IMR-90 (cell line): ENCODE measurements at regions not wholly inside any gene's neighbourhood (a gene's known extent, or its start where the extent isn't known, plus 50 kb on each side); places are given as distances from the start of the nearest gene placed in this dataset.

ENCODE experiments used
- ATAC-seq: fragments of 200-7000 bp; cut with Tn5 transposase; 2 replicates; pipeline ENCODE4 v1.9.1; 2020; ENCODE audit warnings: low read depth, mild to moderate bottlenecking, moderate library complexity
- BruUV-seq: library from RNA; stranded (reverse); fragments of 400-500 nt; replicated peaks from 2 replicates; lab custom pipeline; 2021; lab: Mats Ljungman, UMichigan
- CTCF ChIA-PET: fragments of 300-600 bp; formaldehyde crosslinking; extraction: SDS; loops from one replicate; lab custom pipeline; 2021; ENCODE audit warnings: antibody characterized with exemption; lab: Yijun Ruan, JAX
- POLR2A ChIA-PET: fragments of 300-600 bp; sonication (Branson Sonifier 250); formaldehyde crosslinking; loops from one replicate; lab custom pipeline; 2022; ENCODE audit warnings: antibody characterized with exemption; ENCODE audit not compliant: unreplicated experiment; lab: Charles Lee
- DNase-seq: peaks from one replicate; pipeline ENCODE4 v3.0.0; 2013
- H2AFZ ChIP-seq: replicated peaks from 2 replicates; pipeline ENCODE3; 2013; ENCODE audit warnings: low read length, mild to moderate bottlenecking; ENCODE audit not compliant: poor library complexity
- H2AK5ac ChIP-seq: 2 replicates; pipeline ENCODE4 v1.6.1; 2013; ENCODE audit warnings: low read depth, low read length, inconsistent platforms
- H2AK9ac ChIP-seq: replicated peaks from 2 replicates; pipeline ENCODE3; 2013; ENCODE audit warnings: mild to moderate bottlenecking, low read depth, low read length, moderate library complexity; ENCODE audit not compliant: poor library complexity
- H2BK120ac ChIP-seq: 2 replicates; pipeline ENCODE4 v1.6.1; 2013; ENCODE audit warnings: low read depth, low read length, inconsistent platforms
- H2BK15ac ChIP-seq: 3 replicates; pipeline ENCODE4 v1.6.1; 2013; ENCODE audit warnings: low read depth, low read length, inconsistent platforms
- H2BK20ac ChIP-seq: 2 replicates; pipeline ENCODE4 v1.6.1; 2013; ENCODE audit warnings: low read depth, mild to moderate bottlenecking, inconsistent platforms, low read length, moderate library complexity
- H2BK5ac ChIP-seq: 2 replicates; pipeline ENCODE4 v1.6.1; 2013; ENCODE audit warnings: mild to moderate bottlenecking, low read depth, low read length, inconsistent platforms; ENCODE audit not compliant: poor library complexity, severe bottlenecking
- H3K14ac ChIP-seq: replicated peaks from 2 replicates; pipeline ENCODE4 v1.6.1; 2013; ENCODE audit warnings: low read depth, low read length, inconsistent platforms
- H3K18ac ChIP-seq: 2 replicates; pipeline ENCODE4 v1.6.1; 2013; ENCODE audit warnings: low read depth, low read length, control low read depth
- H3K23ac ChIP-seq: 2 replicates; pipeline ENCODE4 v1.6.1; 2013; ENCODE audit warnings: low read depth, low read length, inconsistent platforms
- H3K27ac ChIP-seq: 2 replicates; pipeline ENCODE4 v1.5.1; 2013; ENCODE audit warnings: mild to moderate bottlenecking, control low read depth, low read length; ENCODE audit not compliant: insufficient read depth
- H3K27me3 ChIP-seq: 2 replicates; pipeline ENCODE4 v1.6.1; 2013; ENCODE audit warnings: low read length; ENCODE audit not compliant: control insufficient read depth, insufficient read depth
- H3K36me3 ChIP-seq: 2 replicates; pipeline ENCODE4 v1.6.1; 2013; ENCODE audit warnings: low read length, mixed read lengths; ENCODE audit not compliant: control insufficient read depth, insufficient read depth
- H3K4ac ChIP-seq: 2 replicates; pipeline ENCODE4 v1.6.1; 2013; ENCODE audit warnings: low read depth, low read length, inconsistent platforms
- H3K4me1 ChIP-seq: 2 replicates; pipeline ENCODE4 v1.6.1; 2013; ENCODE audit warnings: low read length, mixed read lengths; ENCODE audit not compliant: control insufficient read depth, insufficient read depth
- H3K4me2 ChIP-seq: 2 replicates; pipeline ENCODE4 v1.6.1; 2013; ENCODE audit warnings: low read depth, mild to moderate bottlenecking, control low read depth, low read length, moderate library complexity
- H3K4me3 ChIP-seq: 2 replicates; pipeline ENCODE4 v1.5.1; 2013; ENCODE audit warnings: low read depth, mild to moderate bottlenecking, control low read depth, low read length, moderate library complexity; ENCODE audit not compliant: insufficient read depth
- H3K56ac ChIP-seq: 2 replicates; pipeline ENCODE4 v1.6.1; 2013; ENCODE audit warnings: low read length, inconsistent platforms; ENCODE audit not compliant: insufficient read depth; ENCODE audit errors: extremely low read depth
- H3K79me1 ChIP-seq, 2 experiments: 2 replicates each; pipeline ENCODE4 v1.6.1; 2013; ENCODE audit warnings: low read length in 2 of 2, inconsistent platforms in 1 of 2, low read depth in 1 of 2
- H3K9ac ChIP-seq: 2 replicates; pipeline ENCODE4 v1.6.1; 2013; ENCODE audit warnings: low read depth, low read length, control low read depth
- H3K9me1 ChIP-seq: 2 replicates; pipeline ENCODE4 v1.6.1; 2013; ENCODE audit warnings: low read length, inconsistent platforms; ENCODE audit not compliant: insufficient read depth
- H3K9me3 ChIP-seq: 2 replicates; pipeline ENCODE4 v1.6.1; 2013; ENCODE audit warnings: low read length; ENCODE audit not compliant: control insufficient read depth, insufficient read depth
- H4K20me1 ChIP-seq: 2 replicates; pipeline ENCODE4 v1.6.1; 2013; ENCODE audit warnings: low read length, inconsistent platforms; ENCODE audit not compliant: insufficient read depth
- H4K5ac ChIP-seq: 2 replicates; pipeline ENCODE4 v1.6.1; 2013; ENCODE audit warnings: mild to moderate bottlenecking, low read depth, low read length, control low read depth
- H4K8ac ChIP-seq, 2 experiments: 2 replicates each; pipeline ENCODE4 v1.6.1; 2013; ENCODE audit warnings: low read depth in 2 of 2, low read length in 2 of 2, control low read depth in 1 of 2, inconsistent platforms in 1 of 2
- H4K91ac ChIP-seq: 2 replicates; pipeline ENCODE4 v1.6.1; 2013; ENCODE audit warnings: low read depth, low read length, inconsistent platforms; ENCODE audit not compliant: insufficient read depth
- BHLHE40 ChIP-seq: fragments of 150-350 bp; IDR thresholded peaks from 2 replicates; pipeline ENCODE4 v1.6.1; 2016; ENCODE audit warnings: mild to moderate bottlenecking, low read depth, low read length
- CEBPB ChIP-seq: IDR thresholded peaks from 2 replicates; pipeline ENCODE4 v1.6.1; 2012; ENCODE audit warnings: low read depth, low read length, improper control_type of control experiment
- CHD1 ChIP-seq: IDR thresholded peaks from 2 replicates; pipeline ENCODE4 v1.6.1; 2012; ENCODE audit warnings: low read depth, low read length, improper control_type of control experiment
- MAFK ChIP-seq: IDR thresholded peaks from 2 replicates; pipeline ENCODE4 v1.6.1; 2012; ENCODE audit warnings: low read depth, low read length, improper control_type of control experiment
- MAZ ChIP-seq: IDR thresholded peaks from 2 replicates; pipeline ENCODE4 v1.6.1; 2012; ENCODE audit warnings: low read depth, mild to moderate bottlenecking, low read length, improper control_type of control experiment, moderate library complexity, borderline replicate concordance
- POLR2A ChIP-seq: IDR thresholded peaks from 2 replicates; pipeline ENCODE4 v1.6.1; 2012; ENCODE audit warnings: mild to moderate bottlenecking, low read depth, low read length
- RAD21 ChIP-seq: IDR thresholded peaks from 2 replicates; pipeline ENCODE4 v1.6.1; 2012; ENCODE audit warnings: low read length, improper control_type of control experiment
- RFX5 ChIP-seq: IDR thresholded peaks from 2 replicates; pipeline ENCODE4 v1.8.0; 2012; ENCODE audit warnings: low read depth, mild to moderate bottlenecking, low read length, moderate library complexity
- SMC3 ChIP-seq: fragments of 150-350 bp; IDR thresholded peaks from 2 replicates; pipeline ENCODE4 v1.6.1; 2016; ENCODE audit warnings: low read depth, mild to moderate bottlenecking, antibody characterized with exemption, low read length, moderate library complexity
- WGBS, 2 experiments: methylation state at CpG; one replicate each; pipeline versions ENCODE4 v1.1.5 to v1.1.7; 2013; ENCODE audit warnings: missing lambda C conversion rate in 2 of 2; ENCODE audit not compliant: insufficient read length in 1 of 2; ENCODE audit errors: extremely low coverage in 2 of 2; 5-methylcytosine and 5-hydroxymethylcytosine counted together
- dilution Hi-C: fragments of 300-500 bp; cut with HindIII; formaldehyde crosslinking; loops from one replicate; pipeline ENCODE4 v1.14.3; 2018; ENCODE audit warnings: low sequenced_read_pairs; ENCODE audit not compliant: unreplicated experiment
- in situ Hi-C: fragments of 300-500 bp; cut with MboI; formaldehyde crosslinking; loops from 3 replicates; pipeline ENCODE4 v1.14.3; 2019; ENCODE audit warnings: low sequenced_read_pairs, inconsistent platforms, mixed read lengths
- intact Hi-C: fragments of 100-400 bp; cut with micrococcal nuclease; formaldehyde crosslinking; loops from 2 replicates; pipeline ENCODE4 v1.10.0; 2022
- TF ChIP-seq, protein P1 (sequence below): fragments of 150-350 bp; IDR thresholded peaks from 2 replicates; pipeline ENCODE4 v1.6.1; 2017; ENCODE audit warnings: mild to moderate bottlenecking, antibody characterized with exemption, low read length, low read depth
- TF ChIP-seq, protein P2 (sequence below): fragments of 150-350 bp; IDR thresholded peaks from 2 replicates; pipeline ENCODE4 v1.6.1; 2016; ENCODE audit warnings: low read depth, mild to moderate bottlenecking, low read length, moderate library complexity, borderline replicate concordance
- TF ChIP-seq, protein P3 (sequence below): conservative IDR thresholded peaks from 2 replicates; pipeline ENCODE4 v1.5.1; 2012; ENCODE audit warnings: mild to moderate bottlenecking, low read depth, low read length, improper control_type of control experiment

DNA sequence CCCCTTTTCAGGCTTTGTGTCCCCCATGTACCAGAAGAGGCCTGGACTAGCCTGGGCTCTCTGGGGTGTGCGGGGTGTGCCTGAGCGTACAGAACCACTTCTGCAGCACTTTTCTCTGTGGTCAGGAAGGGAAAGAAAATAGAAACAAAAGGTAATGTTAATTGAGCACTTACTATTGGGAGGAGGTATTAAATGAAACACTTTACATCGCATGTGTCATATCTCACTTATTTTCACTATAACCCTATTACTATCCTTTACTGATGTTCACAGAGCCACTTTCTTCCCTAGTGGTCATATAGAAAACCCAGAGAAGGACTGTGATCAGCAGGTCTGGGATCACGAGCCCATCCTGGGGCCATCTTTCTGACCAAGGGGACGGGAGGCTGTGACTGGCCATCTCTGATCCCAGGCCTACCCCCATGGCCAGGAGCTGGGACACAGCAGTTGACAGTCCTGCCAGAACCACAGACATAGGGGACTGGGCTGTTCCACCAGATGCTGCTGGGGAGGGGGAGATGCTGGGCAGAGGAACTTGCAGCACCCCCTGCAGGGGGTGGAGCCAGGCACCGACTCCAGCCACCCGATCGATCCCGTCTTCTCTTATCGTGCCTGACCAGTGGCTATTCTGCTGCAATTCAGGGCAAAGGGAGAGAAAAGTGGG is 107.6 kb downstream of the VEGFA start:
- no peaks in the 10 kb centered on the region for H3K4me1 ChIP-seq
- in situ Hi-C loops = no loop called here
- CTCF ChIA-PET = no interaction called here

More for the DNA sequence above, 107.6 kb downstream of the VEGFA start:
- WGBS, 2 experiments = 92% methylated on average over 2 of the region's 10 CpGs; no CpG with 5 or more reads in 1 of the 2 experiments
- Histone ChIP-seq H3K56ac (no peak overlapping the region), H2BK15ac (no peak overlapping the region), H2AK5ac (no peak overlapping the region), H3K27me3 (peaks cover 19% of the 10 kb centered on the region), H3K4me2 (no peak overlapping the region), H3K9me1 (no peaks in the 10 kb centered on the region), H3K4ac (no peak overlapping the region), H3K9ac (no peak overlapping the region), H2BK120ac (no peak overlapping the region), H2BK5ac (no peak overlapping the region), H3K79me1 (no peaks in the 10 kb centered on the region), H3K27ac (no peak overlapping the region), H2AK9ac (no peak overlapping the region), H3K23ac (no peak overlapping the region), H3K36me3 (no peaks in the 10 kb centered on the region), H4K91ac (no peak overlapping the region), H4K5ac (no peak overlapping the region), H3K4me3 (no peak overlapping the region), H4K20me1 (no peaks in the 10 kb centered on the region), H2AFZ (no peak overlapping the region), H3K9me3 (no peaks in the 10 kb centered on the region), H4K8ac (no peak overlapping the region), H2BK20ac (no peak overlapping the region), H3K14ac (no peak overlapping the region), H3K18ac (no peak overlapping the region)
- POLR2A ChIA-PET = no interaction called here
- dilution Hi-C loops (no loop called here), intact Hi-C loops (no loop called here)
- DNase-seq (no peak), ATAC-seq (no peak)
- TF ChIP-seq CHD1 = no peak
- TF ChIP-seq RFX5 = no peak
- no peak for TF ChIP-seq MAZ
- TF ChIP-seq, protein P1, sequence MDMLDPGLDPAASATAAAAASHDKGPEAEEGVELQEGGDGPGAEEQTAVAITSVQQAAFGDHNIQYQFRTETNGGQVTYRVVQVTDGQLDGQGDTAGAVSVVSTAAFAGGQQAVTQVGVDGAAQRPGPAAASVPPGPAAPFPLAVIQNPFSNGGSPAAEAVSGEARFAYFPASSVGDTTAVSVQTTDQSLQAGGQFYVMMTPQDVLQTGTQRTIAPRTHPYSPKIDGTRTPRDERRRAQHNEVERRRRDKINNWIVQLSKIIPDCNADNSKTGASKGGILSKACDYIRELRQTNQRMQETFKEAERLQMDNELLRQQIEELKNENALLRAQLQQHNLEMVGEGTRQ = no peak
- TF ChIP-seq, protein P2, sequence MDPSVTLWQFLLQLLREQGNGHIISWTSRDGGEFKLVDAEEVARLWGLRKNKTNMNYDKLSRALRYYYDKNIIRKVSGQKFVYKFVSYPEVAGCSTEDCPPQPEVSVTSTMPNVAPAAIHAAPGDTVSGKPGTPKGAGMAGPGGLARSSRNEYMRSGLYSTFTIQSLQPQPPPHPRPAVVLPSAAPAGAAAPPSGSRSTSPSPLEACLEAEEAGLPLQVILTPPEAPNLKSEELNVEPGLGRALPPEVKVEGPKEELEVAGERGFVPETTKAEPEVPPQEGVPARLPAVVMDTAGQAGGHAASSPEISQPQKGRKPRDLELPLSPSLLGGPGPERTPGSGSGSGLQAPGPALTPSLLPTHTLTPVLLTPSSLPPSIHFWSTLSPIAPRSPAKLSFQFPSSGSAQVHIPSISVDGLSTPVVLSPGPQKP = no peak
- no peak for TF ChIP-seq SMC3
- no peak for TF ChIP-seq RAD21
- TF ChIP-seq CEBPB = no peak
- no peak for TF ChIP-seq BHLHE40
- no peak for TF ChIP-seq POLR2A
- TF ChIP-seq, protein P3, sequence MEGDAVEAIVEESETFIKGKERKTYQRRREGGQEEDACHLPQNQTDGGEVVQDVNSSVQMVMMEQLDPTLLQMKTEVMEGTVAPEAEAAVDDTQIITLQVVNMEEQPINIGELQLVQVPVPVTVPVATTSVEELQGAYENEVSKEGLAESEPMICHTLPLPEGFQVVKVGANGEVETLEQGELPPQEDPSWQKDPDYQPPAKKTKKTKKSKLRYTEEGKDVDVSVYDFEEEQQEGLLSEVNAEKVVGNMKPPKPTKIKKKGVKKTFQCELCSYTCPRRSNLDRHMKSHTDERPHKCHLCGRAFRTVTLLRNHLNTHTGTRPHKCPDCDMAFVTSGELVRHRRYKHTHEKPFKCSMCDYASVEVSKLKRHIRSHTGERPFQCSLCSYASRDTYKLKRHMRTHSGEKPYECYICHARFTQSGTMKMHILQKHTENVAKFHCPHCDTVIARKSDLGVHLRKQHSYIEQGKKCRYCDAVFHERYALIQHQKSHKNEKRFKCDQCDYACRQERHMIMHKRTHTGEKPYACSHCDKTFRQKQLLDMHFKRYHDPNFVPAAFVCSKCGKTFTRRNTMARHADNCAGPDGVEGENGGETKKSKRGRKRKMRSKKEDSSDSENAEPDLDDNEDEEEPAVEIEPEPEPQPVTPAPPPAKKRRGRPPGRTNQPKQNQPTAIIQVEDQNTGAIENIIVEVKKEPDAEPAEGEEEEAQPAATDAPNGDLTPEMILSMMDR = no peak
- TF ChIP-seq MAFK = no peak
- BruUV-seq = no TSS peak
